ENCODE measurements at regions not wholly inside any gene's neighbourhood (a gene's known extent, or its start where the extent isn't known, plus 50 kb on each side); places are given as distances from the start of the nearest gene placed in this dataset.

GRCh38 chr4:166538491-166539005, 665.5 kb downstream of the TLL1 start:
- FAIRE-seq: no peak
- Histone ChIP-seq H3K4me1 (ENCODE audit: insufficient read depth, low read length) (no peaks in the 10 kb centered on the region), H3K4me3 (ENCODE audit: insufficient read depth, low read depth, low read length) (no peak overlapping the region), H3K9me3 (ENCODE audit: insufficient read depth, low read depth, low read length) (no peaks in the 10 kb centered on the region), H3K27ac (ENCODE audit: low read depth, low read length) (no peak overlapping the region), H4K20me1 (ENCODE audit: insufficient read depth, low read length) (no peaks in the 10 kb centered on the region), H3K4me2 (ENCODE audit: low read length) (no peak overlapping the region), H2AFZ (ENCODE audit: low read depth, low read length) (peak overlapping the region; percentile 9), H3K79me2 (ENCODE audit: insufficient read depth, low read length) (no peaks in the 10 kb centered on the region), H3K9ac (ENCODE audit: low read length) (no peak overlapping the region), H3K36me3 (ENCODE audit: insufficient read depth, low read length) (no peaks in the 10 kb centered on the region), H3K27me3 (ENCODE audit: insufficient read depth, low read length) (no peaks in the 10 kb centered on the region)
- Mint-ChIP-seq H3K4me1 (ENCODE audit: low read depth, unreplicated experiment) (peaks cover 12% of the 10 kb centered on the region), H3K4me3 (ENCODE audit: unreplicated experiment) (no peak overlapping the region), H3K36me3 (ENCODE audit: low read depth, unreplicated experiment) (no peaks in the 10 kb centered on the region), H3K27me3 (ENCODE audit: low read depth, unreplicated experiment) (no peaks in the 10 kb centered on the region), H3K9me3 (ENCODE audit: unreplicated experiment) (peaks cover 4% of the 10 kb centered on the region), H3K27ac (ENCODE audit: unreplicated experiment) (peak overlapping the region; percentile 49)
- TF ChIP-seq CTCF (IDR thresholded peaks at IDR 0.05; ENCODE audit: insufficient read depth, low read depth, low read length): no peak
- TF ChIP-seq EZH2 (IDR thresholded peaks at IDR 0.05; ENCODE audit: insufficient read depth, low read length): no peak
- DNase-seq (ENCODE audit: low read depth): peak; percentile 20

- Histone ChIP-seq H3K4me3 (ENCODE audit: insufficient read depth, low read depth, low read length) (no peak overlapping the region), H3K27ac (ENCODE audit: low read depth, low read length) (no peak overlapping the region), H3K4me2 (ENCODE audit: low read length) (no peak overlapping the region), H3K9ac (ENCODE audit: low read length) (no peak overlapping the region), H3K27me3 (ENCODE audit: insufficient read depth, low read length) (no peaks in the 10 kb centered on the region), H3K4me1 (ENCODE audit: insufficient read depth, low read length) (no peaks in the 10 kb centered on the region), H3K9me3 (ENCODE audit: insufficient read depth, low read depth, low read length) (no peaks in the 10 kb centered on the region), H2AFZ (ENCODE audit: low read depth, low read length) (no peak overlapping the region), H4K20me1 (ENCODE audit: insufficient read depth, low read length) (no peaks in the 10 kb centered on the region), H3K36me3 (ENCODE audit: insufficient read depth, low read length) (no peaks in the 10 kb centered on the region), H3K79me2 (ENCODE audit: insufficient read depth, low read length) (no peaks in the 10 kb centered on the region)
- no peaks in the 10 kb centered on the region for H3K27me3 Mint-ChIP-seq (ENCODE audit: low read depth, unreplicated experiment)
- FAIRE-seq (no peak), DNase-seq (ENCODE audit: low read depth) (no peak)
- H3K9me3 Mint-ChIP-seq (ENCODE audit: unreplicated experiment): no peaks in the 10 kb centered on the region
- H3K4me3 Mint-ChIP-seq (ENCODE audit: unreplicated experiment): no peak overlapping the region
- H3K27ac Mint-ChIP-seq (ENCODE audit: unreplicated experiment): no peak overlapping the region
- H3K4me1 Mint-ChIP-seq (ENCODE audit: low read depth, unreplicated experiment): no peaks in the 10 kb centered on the region
- H3K36me3 Mint-ChIP-seq (ENCODE audit: low read depth, unreplicated experiment): no peaks in the 10 kb centered on the region
- TF ChIP-seq CTCF (IDR thresholded peaks at IDR 0.05; ENCODE audit: insufficient read depth, low read depth, low read length) (no peak), EZH2 (IDR thresholded peaks at IDR 0.05; ENCODE audit: insufficient read depth, low read length) (no peak)
These were observed 673.0 kb downstream of the TLL1 start for GRCh38 chr4:166546009-166546408.

- Histone ChIP-seq H3K4me1 (ENCODE audit: insufficient read depth, low read length) (no peaks in the 10 kb centered on the region), H3K27me3 (ENCODE audit: insufficient read depth, low read length) (no peaks in the 10 kb centered on the region), H3K4me2 (ENCODE audit: low read length) (no peak overlapping the region), H2AFZ (ENCODE audit: low read depth, low read length) (no peak overlapping the region), H3K9me3 (ENCODE audit: insufficient read depth, low read depth, low read length) (no peaks in the 10 kb centered on the region), H3K36me3 (ENCODE audit: insufficient read depth, low read length) (no peaks in the 10 kb centered on the region), H3K4me3 (ENCODE audit: insufficient read depth, low read depth, low read length) (no peak overlapping the region), H3K27ac (ENCODE audit: low read depth, low read length) (no peak overlapping the region), H3K79me2 (ENCODE audit: insufficient read depth, low read length) (no peaks in the 10 kb centered on the region), H3K9ac (ENCODE audit: low read length) (no peak overlapping the region), H4K20me1 (ENCODE audit: insufficient read depth, low read length) (no peaks in the 10 kb centered on the region)
- no peaks in the 10 kb centered on the region for H3K36me3 Mint-ChIP-seq (ENCODE audit: low read depth, unreplicated experiment)
- H3K4me3 Mint-ChIP-seq (ENCODE audit: unreplicated experiment): no peak overlapping the region
- no peak overlapping the region for H3K27ac Mint-ChIP-seq (ENCODE audit: unreplicated experiment)
- no peak for FAIRE-seq
- no peaks in the 10 kb centered on the region for H3K27me3 Mint-ChIP-seq (ENCODE audit: low read depth, unreplicated experiment)
- no peak for TF ChIP-seq EZH2 (IDR thresholded peaks at IDR 0.05; ENCODE audit: insufficient read depth, low read length)
- TF ChIP-seq CTCF (IDR thresholded peaks at IDR 0.05; ENCODE audit: insufficient read depth, low read depth, low read length): no peak
- DNase-seq (ENCODE audit: low read depth): no peak
- H3K4me1 Mint-ChIP-seq (ENCODE audit: low read depth, unreplicated experiment): peaks cover 5% of the 10 kb centered on the region
- H3K9me3 Mint-ChIP-seq (ENCODE audit: unreplicated experiment): no peaks in the 10 kb centered on the region
These were observed 656.7 kb downstream of the SPOCK3 start for GRCh38 chr4:166577639-166578038.

Data from astrocyte (in vitro differentiated cells and primary cell).